AG10803 (cell line): ENCODE measurements at regions not wholly inside any gene's neighbourhood (a gene's known extent, or its start where the extent isn't known, plus 50 kb on each side); places are given as distances from the start of the nearest gene placed in this dataset.

Source experiments
- DNase-seq: peaks from one replicate; pipeline ENCODE4 v3.0.0; 2010; ENCODE audit warnings: low read depth
- H3K4me3 ChIP-seq: 2 replicates; pipeline ENCODE4 v1.5.1; 2011; ENCODE audit warnings: mild to moderate bottlenecking, low read length, control low read depth
- TF ChIP-seq, protein P1 (sequence below): conservative IDR thresholded peaks from 2 replicates; pipeline ENCODE4 v1.5.1; 2011; ENCODE audit warnings: mild to moderate bottlenecking, low read length, control low read depth, inconsistent platforms

DNA sequence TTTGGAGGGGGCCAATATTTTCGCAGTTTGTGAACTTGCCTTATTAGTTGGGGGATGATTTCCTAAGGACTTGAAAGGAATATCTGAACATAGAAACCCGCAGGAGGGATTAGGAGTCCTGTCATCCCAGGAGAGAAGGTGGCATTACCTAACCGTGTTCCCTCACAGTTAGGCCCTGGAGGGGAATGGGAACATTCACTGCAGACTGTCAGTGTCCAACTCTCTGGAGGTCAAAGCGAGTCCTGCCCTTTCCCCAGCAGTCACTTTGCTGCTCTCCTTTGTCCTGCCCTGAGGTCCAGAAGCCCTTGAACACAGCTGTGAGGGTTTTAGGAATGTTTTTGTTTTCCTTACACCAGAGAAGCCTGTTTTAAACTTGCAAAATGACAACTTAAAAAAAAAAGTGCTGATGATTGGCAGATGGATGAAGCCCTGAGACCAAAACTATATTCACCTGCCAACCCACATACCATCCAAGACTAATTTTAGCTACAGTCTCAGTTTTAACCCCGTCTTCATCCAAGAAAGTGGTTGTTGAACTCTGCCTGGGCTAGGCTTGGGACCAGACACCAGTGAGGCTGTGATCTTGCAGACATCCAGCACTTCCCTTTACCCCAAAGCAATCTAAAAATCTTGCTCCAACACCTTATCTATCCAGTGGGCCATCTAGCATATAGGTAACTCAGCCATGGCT, 90.5 kb upstream of the MEX3C start:
- no peak for DNase-seq
- no peak overlapping the region for H3K4me3 ChIP-seq
- TF ChIP-seq, protein P1, sequence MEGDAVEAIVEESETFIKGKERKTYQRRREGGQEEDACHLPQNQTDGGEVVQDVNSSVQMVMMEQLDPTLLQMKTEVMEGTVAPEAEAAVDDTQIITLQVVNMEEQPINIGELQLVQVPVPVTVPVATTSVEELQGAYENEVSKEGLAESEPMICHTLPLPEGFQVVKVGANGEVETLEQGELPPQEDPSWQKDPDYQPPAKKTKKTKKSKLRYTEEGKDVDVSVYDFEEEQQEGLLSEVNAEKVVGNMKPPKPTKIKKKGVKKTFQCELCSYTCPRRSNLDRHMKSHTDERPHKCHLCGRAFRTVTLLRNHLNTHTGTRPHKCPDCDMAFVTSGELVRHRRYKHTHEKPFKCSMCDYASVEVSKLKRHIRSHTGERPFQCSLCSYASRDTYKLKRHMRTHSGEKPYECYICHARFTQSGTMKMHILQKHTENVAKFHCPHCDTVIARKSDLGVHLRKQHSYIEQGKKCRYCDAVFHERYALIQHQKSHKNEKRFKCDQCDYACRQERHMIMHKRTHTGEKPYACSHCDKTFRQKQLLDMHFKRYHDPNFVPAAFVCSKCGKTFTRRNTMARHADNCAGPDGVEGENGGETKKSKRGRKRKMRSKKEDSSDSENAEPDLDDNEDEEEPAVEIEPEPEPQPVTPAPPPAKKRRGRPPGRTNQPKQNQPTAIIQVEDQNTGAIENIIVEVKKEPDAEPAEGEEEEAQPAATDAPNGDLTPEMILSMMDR = no peak

DNA sequence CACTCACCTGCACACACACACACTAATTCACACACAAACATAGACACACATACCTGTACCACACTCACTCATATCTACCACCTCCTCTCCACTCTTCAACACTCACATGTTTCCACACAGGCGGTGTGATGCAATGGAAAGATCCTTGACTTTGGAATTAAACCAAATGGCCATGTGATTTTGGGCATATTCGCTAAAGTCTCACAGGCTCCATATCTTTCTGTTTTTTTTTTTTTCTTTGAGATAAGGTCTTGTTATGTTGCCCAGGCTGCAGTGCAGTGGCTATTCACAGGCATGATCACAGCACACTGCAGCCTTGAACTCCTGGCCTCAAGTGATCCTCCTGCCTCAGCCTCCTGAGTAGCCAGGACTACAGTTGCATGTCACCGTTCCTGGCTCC, 91.1 kb upstream of the MEX3C start:
- no peak for DNase-seq

DNA sequence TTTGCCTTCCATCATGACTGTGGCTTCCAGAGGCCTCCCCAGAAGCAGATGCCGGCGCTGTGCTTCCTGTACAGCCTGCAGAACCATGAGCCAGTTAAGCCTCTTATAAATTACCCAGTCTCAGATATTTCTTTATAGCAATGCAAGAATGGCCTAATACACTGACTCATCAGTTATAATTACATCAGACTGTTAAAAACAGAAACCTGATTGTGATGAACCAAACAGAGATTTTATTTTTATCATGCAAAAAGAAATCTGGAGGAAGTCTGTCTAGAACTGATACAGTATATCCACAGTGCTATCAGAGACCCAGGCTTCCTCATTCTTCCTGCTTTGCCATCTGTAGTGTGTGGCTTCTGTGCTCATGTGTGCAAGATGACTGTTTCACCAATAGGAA, 93.4 kb upstream of the MEX3C start:
- DNase-seq = no peak

More for the DNA sequence above, 91.1 kb upstream of the MEX3C start:
- TF ChIP-seq, protein P1 = no peak
- H3K4me3 ChIP-seq = no peak overlapping the region

DNA sequence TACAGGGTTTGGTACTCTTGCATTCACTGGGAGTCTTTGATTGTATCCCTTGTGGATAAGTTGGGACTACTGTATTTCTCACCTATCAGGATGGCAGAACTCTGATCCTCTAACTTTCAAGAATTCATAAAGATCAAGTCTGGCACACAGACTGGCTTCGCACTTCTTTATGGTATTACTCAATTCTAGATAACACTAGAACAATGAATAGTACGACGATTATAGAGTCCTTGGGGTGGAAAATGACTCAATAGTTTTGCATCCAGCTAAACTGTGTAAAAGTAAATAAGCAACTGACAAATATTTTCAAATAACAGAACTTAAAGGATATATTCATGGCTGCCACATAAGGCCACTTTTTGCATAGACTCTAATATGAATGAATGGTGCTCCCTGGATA, 103.4 kb upstream of the MEX3C start:
- no peak overlapping the region for H3K4me3 ChIP-seq
- TF ChIP-seq, protein P1 = no peak
- no peak for DNase-seq

More for the DNA sequence above, 93.4 kb upstream of the MEX3C start:
- no peak overlapping the region for H3K4me3 ChIP-seq
- TF ChIP-seq, protein P1 = no peak

DNA sequence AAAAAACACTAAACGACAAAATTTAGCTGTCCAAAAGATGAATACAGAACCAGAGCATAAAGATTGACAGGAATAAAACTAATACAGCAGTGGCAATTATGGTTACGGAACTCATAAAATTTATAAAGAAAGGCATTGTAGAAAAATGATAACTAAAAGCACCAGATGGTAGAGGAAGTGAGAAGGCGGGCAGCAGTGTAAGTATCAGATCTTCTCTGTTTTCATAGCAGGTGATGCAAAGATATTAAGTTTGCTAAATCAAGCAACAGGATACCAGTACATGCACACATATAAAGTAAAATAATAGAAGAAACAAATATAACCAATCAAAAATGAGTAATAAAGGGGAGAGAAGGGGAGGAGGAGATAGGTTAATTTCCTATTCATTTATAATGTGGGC, 103.9 kb upstream of the MEX3C start:
- TF ChIP-seq, protein P1 = no peak
- no peak for DNase-seq
- no peak overlapping the region for H3K4me3 ChIP-seq

DNA sequence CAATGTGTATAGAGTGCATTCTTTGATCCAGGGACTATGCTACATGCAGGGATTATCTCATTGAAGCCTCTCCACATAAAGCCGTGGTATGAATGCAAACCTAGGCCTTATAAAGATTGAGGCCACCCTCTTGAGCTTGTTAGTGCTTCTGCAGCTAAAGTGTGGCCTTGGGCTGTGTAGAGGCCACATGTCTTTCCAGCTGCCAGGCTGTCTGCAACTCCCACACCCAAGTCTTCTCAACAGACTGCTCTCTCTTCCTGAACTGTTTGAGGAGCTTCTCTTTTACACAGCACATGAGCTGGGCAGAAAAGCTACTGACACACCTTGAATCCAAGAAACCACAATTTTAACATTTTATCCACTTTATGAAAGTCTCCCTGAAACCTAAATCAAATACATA, 119.2 kb upstream of the MEX3C start:
- H3K4me3 ChIP-seq = no peak overlapping the region
- TF ChIP-seq, protein P1 = no peak
- no peak for DNase-seq

DNA sequence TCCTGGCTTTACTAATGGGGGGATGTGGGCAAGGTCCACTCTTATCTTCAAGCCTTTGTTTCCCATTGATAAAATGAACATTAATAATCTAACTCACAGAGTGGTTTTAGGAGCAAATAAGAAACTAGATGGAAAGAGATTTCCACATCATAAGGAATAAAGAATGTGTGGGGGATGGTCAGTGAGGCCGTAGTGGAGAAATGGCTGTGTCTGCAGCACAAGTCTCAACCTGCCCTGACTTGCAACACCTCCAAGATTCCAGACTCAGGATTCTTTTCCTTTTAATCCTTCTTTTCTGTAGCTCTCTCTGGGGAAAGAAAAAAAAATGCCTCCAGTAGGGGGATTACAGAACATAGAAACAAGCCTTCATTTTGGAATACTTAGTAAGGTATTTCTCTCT, 124.2 kb upstream of the MEX3C start:
- H3K4me3 ChIP-seq = no peak overlapping the region
- TF ChIP-seq, protein P1 = no peak
- no peak for DNase-seq
